ENCODE measurements at regions not wholly inside any gene's neighbourhood (a gene's known extent, or its start where the extent isn't known, plus 50 kb on each side); places are given as distances from the start of the nearest gene placed in this dataset.

- H3K27me3 Mint-ChIP-seq (ENCODE audit: low read depth): no peaks in the 10 kb centered on the region
- Histone ChIP-seq H4K91ac (ENCODE audit: insufficient read length, low read depth, low read length) (no peak overlapping the region), H3K27ac (ENCODE audit: insufficient read length, low read depth, low read length) (no peak overlapping the region), H3K27me3 (ENCODE audit: insufficient read depth, low read length) (no peaks in the 10 kb centered on the region), H2AK5ac (ENCODE audit: insufficient read length, low read length) (no peak overlapping the region), H3T11ph (ENCODE audit: low read length) (no peak overlapping the region), H2BK120ac (ENCODE audit: low read depth, low read length, poor library complexity, severe bottlenecking) (no peak overlapping the region), H3K4ac (ENCODE audit: low read depth, low read length) (no peak overlapping the region), H2BK15ac (ENCODE audit: low read depth, low read length) (no peak overlapping the region), H3K23me2 (ENCODE audit: insufficient read length, low read depth, low read length, poor library complexity, severe bottlenecking) (no peaks in the 10 kb centered on the region), H2BK12ac (ENCODE audit: insufficient read length, low read depth, low read length) (no peak overlapping the region), H3K79me1 (ENCODE audit: insufficient read depth, low read depth, low read length, poor library complexity, severe bottlenecking) (no peaks in the 10 kb centered on the region), H3K4me1 (ENCODE audit: insufficient read depth, low read length) (no peaks in the 10 kb centered on the region; the same call in 1 of the 2 replicates), H2BK5ac (ENCODE audit: insufficient read length, low read length) (no peak overlapping the region), H3K56ac (ENCODE audit: insufficient read length, low read depth, low read length) (no peak overlapping the region), H2BK20ac (ENCODE audit: low read depth, low read length, poor library complexity, severe bottlenecking) (no peak overlapping the region), H3K9ac (ENCODE audit: extremely low read depth, insufficient read length, low read length) (no peak overlapping the region), H3K9me3 (ENCODE audit: control insufficient read depth, low read depth, low read length) (no peaks in the 10 kb centered on the region), H3K14ac (ENCODE audit: insufficient read depth, low read length) (no peak overlapping the region), H3K18ac (ENCODE audit: insufficient read length, low read depth, low read length) (no peak overlapping the region), H3K4me2 (ENCODE audit: insufficient read depth, insufficient read length, low read length) (no peak overlapping the region), H4K8ac (replicated peaks; ENCODE audit: insufficient read length, low read depth, low read length) (no peak overlapping the region), H2AFZ (ENCODE audit: low read length) (peak overlapping the region; percentile 42), H3K23ac (ENCODE audit: insufficient read length, low read depth, low read length) (no peak overlapping the region), H4K20me1 (ENCODE audit: control insufficient read depth, insufficient read depth, insufficient read length) (no peaks in the 10 kb centered on the region), H4K5ac (ENCODE audit: insufficient read length, low read depth, low read length) (no peak overlapping the region), H3K79me2 (ENCODE audit: insufficient read depth, low read length) (no peaks in the 10 kb centered on the region)
- WGBS (ENCODE audit: extremely low coverage, insufficient read length, low lambda C conversion rate): no CpG with 5 or more reads among the region's 7 CpGs
- no peak for DNase-seq
- H3K27ac Mint-ChIP-seq: no peak overlapping the region
- H3K4me1 Mint-ChIP-seq: peaks cover 15 to 19% of the 10 kb centered on the region in 2 experiments
- no peak overlapping the region for H3K4me3 Mint-ChIP-seq
- peaks cover 2 to 3% of the 10 kb centered on the region in 2 experiments; a peak in 2 of 5 replicates for H3K9me3 Mint-ChIP-seq
- H3K36me3 Mint-ChIP-seq (ENCODE audit: insufficient read depth in 1 of 3, low read depth in 3 of 3): peaks cover 0 to 3% (median 0%) of the 10 kb centered on the region in 3 experiments; a peak in 2 of 7 replicates
- TF ChIP-seq, protein P1, sequence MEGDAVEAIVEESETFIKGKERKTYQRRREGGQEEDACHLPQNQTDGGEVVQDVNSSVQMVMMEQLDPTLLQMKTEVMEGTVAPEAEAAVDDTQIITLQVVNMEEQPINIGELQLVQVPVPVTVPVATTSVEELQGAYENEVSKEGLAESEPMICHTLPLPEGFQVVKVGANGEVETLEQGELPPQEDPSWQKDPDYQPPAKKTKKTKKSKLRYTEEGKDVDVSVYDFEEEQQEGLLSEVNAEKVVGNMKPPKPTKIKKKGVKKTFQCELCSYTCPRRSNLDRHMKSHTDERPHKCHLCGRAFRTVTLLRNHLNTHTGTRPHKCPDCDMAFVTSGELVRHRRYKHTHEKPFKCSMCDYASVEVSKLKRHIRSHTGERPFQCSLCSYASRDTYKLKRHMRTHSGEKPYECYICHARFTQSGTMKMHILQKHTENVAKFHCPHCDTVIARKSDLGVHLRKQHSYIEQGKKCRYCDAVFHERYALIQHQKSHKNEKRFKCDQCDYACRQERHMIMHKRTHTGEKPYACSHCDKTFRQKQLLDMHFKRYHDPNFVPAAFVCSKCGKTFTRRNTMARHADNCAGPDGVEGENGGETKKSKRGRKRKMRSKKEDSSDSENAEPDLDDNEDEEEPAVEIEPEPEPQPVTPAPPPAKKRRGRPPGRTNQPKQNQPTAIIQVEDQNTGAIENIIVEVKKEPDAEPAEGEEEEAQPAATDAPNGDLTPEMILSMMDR (conservative IDR thresholded peaks at IDR 0.05): no peak
Measured at GRCh38 chr13:63595811-63596210, 2180.2 kb upstream of the PCDH20 start.
